ENCODE measurements at regions not wholly inside any gene's neighbourhood (a gene's known extent, or its start where the extent isn't known, plus 50 kb on each side); places are given as distances from the start of the nearest gene placed in this dataset.
"Not testable (repeated sequence)": the region's sequence is repeated elsewhere in the genome, so short reads cannot be mapped to it uniquely, and the experiment has no call there.

- not testable (repeated sequence) for DNase-seq
Measured at GRCh38 chr9:39674437-39675210, 319.2 kb downstream of the SPATA31A1 start.

GRCh38 chr9:39675211-39675553 is 319.7 kb downstream of the SPATA31A1 start:
- DNase-seq, result not testable (repeated sequence)

- not testable (repeated sequence) for DNase-seq
Measured at GRCh38 chr9:39678534-39679263, 323.2 kb downstream of the SPATA31A1 start.

- DNase-seq, result not testable (repeated sequence)
Measured at GRCh38 chr9:39680694-39681401, 325.4 kb downstream of the SPATA31A1 start.

- DNase-seq, result not testable (repeated sequence)
Measured at GRCh38 chr9:39728862-39729261, 373.4 kb downstream of the SPATA31A1 start.

GRCh38 chr9:39744898-39745297 is 389.4 kb downstream of the SPATA31A1 start:
- not testable (repeated sequence) for DNase-seq

- not testable (repeated sequence) for DNase-seq
Measured at GRCh38 chr9:39775570-39775969, 420.1 kb downstream of the SPATA31A1 start.

- DNase-seq, result not testable (repeated sequence)
Measured at GRCh38 chr9:39791356-39791755, 435.9 kb downstream of the SPATA31A1 start.

GRCh38 chr9:39797935-39798334 is 442.5 kb downstream of the SPATA31A1 start:
- DNase-seq, result not testable (repeated sequence)

GRCh38 chr9:39799252-39799651 is 443.8 kb downstream of the SPATA31A1 start:
- not testable (repeated sequence) for DNase-seq

- not testable (repeated sequence) for DNase-seq
Measured at GRCh38 chr9:39802561-39802960, 447.1 kb downstream of the SPATA31A1 start.

GRCh38 chr9:39809401-39810226 is 454.1 kb downstream of the SPATA31A1 start:
- peak; percentile 18 for DNase-seq

GRCh38 chr9:39810401-39810800 is 454.9 kb downstream of the SPATA31A1 start:
- not testable (repeated sequence) for DNase-seq

GRCh38 chr9:39811615-39812014 is 456.1 kb downstream of the SPATA31A1 start:
- DNase-seq, result not testable (repeated sequence)

GRCh38 chr9:39828457-39828856 is 473.0 kb downstream of the SPATA31A1 start:
- not testable (repeated sequence) for DNase-seq
